H1 (cell line): ENCODE measurements at regions not wholly inside any gene's neighbourhood (a gene's known extent, or its start where the extent isn't known, plus 50 kb on each side); places are given as distances from the start of the nearest gene placed in this dataset.

Experiments used
- CTCF ChIA-PET: fragments of 300-600 bp; sonication (Branson Sonifier 250); formaldehyde crosslinking; loops from one replicate; lab custom pipeline; 2021; ENCODE audit not compliant: partially characterized antibody; lab: Charles Lee
- POLR2A ChIA-PET: fragments of 300-600 bp; sonication (Branson Sonifier 250); formaldehyde crosslinking; loops from one replicate; lab custom pipeline; 2021; ENCODE audit warnings: inconsistent platforms; ENCODE audit not compliant: partially characterized antibody; lab: Charles Lee
- DNase-seq, 2 experiments: peaks; one replicate each; pipeline versions ENCODE4 v3.0.0 to v3.0.0-alpha.2; 2010 to 2022; ENCODE audit warnings: low spot score in 2 of 2, low read depth in 1 of 2, mixed read lengths in 1 of 2
- FAIRE-seq: peaks from 2 replicates; lab custom pipeline; 2011; peaks lifted over from hg19 to GRCh38; lab: Jason Lieb, UNC
- H2AFZ ChIP-seq: 2 replicates; pipeline ENCODE4 v1.8.1; 2012; ENCODE audit warnings: low read length, inconsistent platforms
- H2AK5ac ChIP-seq: 2 replicates; pipeline ENCODE4 v1.6.1; 2013; ENCODE audit warnings: low read depth, low read length
- H2BK120ac ChIP-seq: replicated peaks from 2 replicates; pipeline ENCODE3; 2013; ENCODE audit warnings: low read depth, low read length, inconsistent platforms
- H2BK12ac ChIP-seq: 2 replicates; pipeline ENCODE4 v1.6.1; 2013; ENCODE audit warnings: low read depth, low read length
- H2BK15ac ChIP-seq: 2 replicates; pipeline ENCODE4 v1.6.1; 2013; ENCODE audit warnings: low read length
- H2BK20ac ChIP-seq: 2 replicates; pipeline ENCODE4 v1.6.1; 2013; ENCODE audit warnings: low read length
- H2BK5ac ChIP-seq: 2 replicates; pipeline ENCODE4 v1.6.1; 2013; ENCODE audit warnings: low read depth, low read length
- H3K14ac ChIP-seq: 2 replicates; pipeline ENCODE4 v1.6.1; 2013; ENCODE audit warnings: inconsistent platforms; ENCODE audit not compliant: insufficient read length
- H3K18ac ChIP-seq: 2 replicates; pipeline ENCODE4 v1.6.1; 2013; ENCODE audit warnings: low read length; ENCODE audit errors: extremely low read depth
- H3K23ac ChIP-seq: 2 replicates; pipeline ENCODE4 v1.6.1; 2013; ENCODE audit warnings: inconsistent platforms; ENCODE audit not compliant: insufficient read length
- H3K23me2 ChIP-seq: 2 replicates; pipeline ENCODE4 v1.6.1; 2013; ENCODE audit warnings: low read depth, low read length
- H3K27ac ChIP-seq: 2 replicates; pipeline ENCODE4 v1.6.1; 2011; ENCODE audit warnings: low read depth, low read length, inconsistent platforms
- H3K27me3 ChIP-seq, 4 experiments: replicated peaks in 1 of 4; 1 replicate in 1 of 4; 2 replicates in 3 of 4; pipeline versions ENCODE4 v1.6.1 to v1.8.1; 2011 to 2013; ENCODE audit warnings: low read length in 3 of 4, mild to moderate bottlenecking in 3 of 4, inconsistent platforms in 2 of 4, mixed read lengths in 2 of 4, moderate library complexity in 1 of 4; ENCODE audit not compliant: control insufficient read depth in 3 of 4, insufficient read depth in 3 of 4; ENCODE audit errors: extremely low read depth in 1 of 4
- H3K36me3 ChIP-seq, 4 experiments: 2 replicates each; pipeline versions ENCODE4 v1.6.1 to v1.8.1; 2011 to 2013; ENCODE audit warnings: mild to moderate bottlenecking in 4 of 4, low read length in 3 of 4, moderate library complexity in 2 of 4, control low read depth in 1 of 4, inconsistent platforms in 1 of 4; ENCODE audit not compliant: insufficient read depth in 4 of 4, control insufficient read depth in 2 of 4
- H3K4ac ChIP-seq: replicated peaks from 2 replicates; pipeline ENCODE3; 2013; ENCODE audit warnings: low read length, low read depth, mixed read lengths, inconsistent platforms; ENCODE audit not compliant: insufficient read length
- H3K4me1 ChIP-seq, 4 experiments: replicated peaks in 1 of 4; 1 replicate in 1 of 4; 2 replicates in 3 of 4; pipeline versions ENCODE4 v1.6.1 to v1.8.1; 2011 to 2013; ENCODE audit warnings: low read length in 3 of 4, inconsistent platforms in 2 of 4, mixed read lengths in 1 of 4; ENCODE audit not compliant: insufficient read depth in 4 of 4, control insufficient read depth in 3 of 4
- H3K4me2 ChIP-seq, 2 experiments: 2 replicates each; pipeline versions ENCODE4 v1.6.1 to v1.8.1; 2011 to 2013; ENCODE audit warnings: low read depth in 2 of 2, low read length in 2 of 2, control low read depth in 1 of 2, inconsistent platforms in 1 of 2, mild to moderate bottlenecking in 1 of 2; ENCODE audit not compliant: insufficient read depth in 1 of 2
- H3K4me3 ChIP-seq, 4 experiments: fragments of 200-600, 300-600 bp in 1 of 4; sonication (generic), shearing (Covaris generic), sonication (Bioruptor Twin) in 1 of 4; 2 replicates each; pipeline versions ENCODE4 v1.5.1 to v1.8.1; 2011 to 2016; ENCODE audit warnings: low read length in 4 of 4, low read depth in 3 of 4, control low read depth in 2 of 4, inconsistent platforms in 2 of 4, mild to moderate bottlenecking in 2 of 4, mixed read lengths in 1 of 4, moderate library complexity in 1 of 4; ENCODE audit not compliant: insufficient read depth in 2 of 4; ENCODE audit errors: extremely low read depth in 1 of 4
- H3K56ac ChIP-seq: replicated peaks from 2 replicates; pipeline ENCODE3; 2013; ENCODE audit warnings: low read depth, mild to moderate bottlenecking, mixed read lengths, low read length, inconsistent platforms; ENCODE audit not compliant: insufficient read length
- H3K79me1 ChIP-seq: 2 replicates; pipeline ENCODE4 v1.6.1; 2013; ENCODE audit warnings: low read depth, low read length, control low read depth
- H3K79me2 ChIP-seq, 2 experiments: 2 replicates each; pipeline versions ENCODE4 v1.6.1 to v1.8.1; 2012 to 2013; ENCODE audit warnings: low read length in 2 of 2, mild to moderate bottlenecking in 2 of 2, inconsistent platforms in 1 of 2; ENCODE audit not compliant: insufficient read depth in 2 of 2, control insufficient read depth in 1 of 2
- H3K9ac ChIP-seq, 4 experiments: replicated peaks in 1 of 4; 1 replicate in 1 of 4; 2 replicates in 3 of 4; pipeline versions ENCODE4 v1.6.1 to v1.8.1; 2011 to 2013; ENCODE audit warnings: low read depth in 3 of 4, low read length in 3 of 4, control low read depth in 2 of 4, mild to moderate bottlenecking in 2 of 4, moderate library complexity in 2 of 4, inconsistent platforms in 1 of 4; ENCODE audit errors: extremely low read depth in 1 of 4
- H3K9me3 ChIP-seq, 2 experiments: 2 replicates each; pipeline versions ENCODE4 v1.6.1 to v1.8.1; 2012 to 2013; ENCODE audit warnings: mild to moderate bottlenecking in 2 of 2, moderate library complexity in 2 of 2, control low read depth in 1 of 2, inconsistent platforms in 1 of 2, low read depth in 1 of 2, low read length in 1 of 2, mixed read lengths in 1 of 2; ENCODE audit not compliant: insufficient read depth in 2 of 2
- H4K20me1 ChIP-seq, 2 experiments: replicated peaks in 1 of 2; 2 replicates each; pipeline versions ENCODE3 to v1.8.1; 2011 to 2013; ENCODE audit warnings: inconsistent platforms in 2 of 2, low read length in 2 of 2, mild to moderate bottlenecking in 1 of 2; ENCODE audit not compliant: insufficient read depth in 2 of 2, control insufficient read depth in 1 of 2
- H4K5ac ChIP-seq: 2 replicates; pipeline ENCODE4 v1.6.1; 2013; ENCODE audit warnings: low read length, low read depth, mixed read lengths, inconsistent platforms; ENCODE audit not compliant: insufficient read length
- H4K8ac ChIP-seq: 2 replicates; pipeline ENCODE4 v1.8.0; 2013; ENCODE audit warnings: mild to moderate bottlenecking, moderate library complexity, low read length, inconsistent platforms; ENCODE audit not compliant: insufficient read depth; ENCODE audit errors: extremely low read depth
- H4K91ac ChIP-seq: replicated peaks from 2 replicates; pipeline ENCODE3; 2013; ENCODE audit warnings: low read length, mixed read lengths, inconsistent platforms; ENCODE audit not compliant: insufficient read length
- CREB1 ChIP-seq: IDR thresholded peaks from 2 replicates; pipeline ENCODE4 v1.6.1; 2012; ENCODE audit warnings: inconsistent platforms
- CTBP2 ChIP-seq: IDR thresholded peaks from 2 replicates; pipeline ENCODE4 v1.7.0; 2011; ENCODE audit warnings: borderline replicate concordance, mild to moderate bottlenecking, moderate library complexity, mixed read lengths, low read length; ENCODE audit not compliant: insufficient read depth, insufficient read length
- E2F6 ChIP-seq: IDR thresholded peaks from 2 replicates; pipeline ENCODE4 v1.6.1; 2012; ENCODE audit warnings: inconsistent platforms
- NANOG ChIP-seq: IDR thresholded peaks from 2 replicates; pipeline ENCODE4 v1.6.1; 2011; ENCODE audit warnings: low read length, low read depth, mild to moderate bottlenecking, inconsistent platforms; ENCODE audit not compliant: insufficient read depth, poor library complexity, severe bottlenecking
- NRF1 ChIP-seq: IDR thresholded peaks from 2 replicates; pipeline ENCODE4 v1.6.1; 2011; ENCODE audit warnings: mild to moderate bottlenecking, low read depth, low read length, improper control_type of control experiment
- PHF8 ChIP-seq: fragments of 200-600 bp; sonication (generic); conservative IDR thresholded peaks from 2 replicates; pipeline ENCODE4 v1.7.1; 2012; ENCODE audit warnings: low read depth, mild to moderate bottlenecking, inconsistent platforms, low read length, moderate library complexity
- RFX5 ChIP-seq: IDR thresholded peaks from 2 replicates; pipeline ENCODE4 v1.6.1; 2011; ENCODE audit warnings: low read depth, low read length, improper control_type of control experiment, borderline replicate concordance
- RNF2 ChIP-seq: fragments of 200-900, 300-1000 bp; sonication (generic); IDR thresholded peaks from 2 replicates; pipeline ENCODE4 v1.7.1; 2016; ENCODE audit warnings: borderline replicate concordance, low read depth, mild to moderate bottlenecking, antibody characterized with exemption, low read length; ENCODE audit not compliant: poor library complexity, severe bottlenecking; ENCODE audit errors: missing control alignments
- SIX5 ChIP-seq: IDR thresholded peaks from 2 replicates; pipeline ENCODE4 v1.6.1; 2011; ENCODE audit warnings: mild to moderate bottlenecking, low read depth, low read length
- SRF ChIP-seq: IDR thresholded peaks from 2 replicates; pipeline ENCODE4 v1.6.1; 2011; ENCODE audit warnings: mild to moderate bottlenecking, low read depth, low read length, moderate library complexity
- TCF12 ChIP-seq: IDR thresholded peaks from 2 replicates; pipeline ENCODE4 v1.6.1; 2011; ENCODE audit warnings: low read depth, mild to moderate bottlenecking, low read length
- WGBS, 2 experiments: shearing (Covaris generic) in 1 of 2; methylation state at CpG; one replicate each; pipeline versions ENCODE4 v1.1.6 to v1.1.7; 2013 to 2015; ENCODE audit warnings: low lambda C conversion rate in 2 of 2, mixed read lengths in 2 of 2, inconsistent platforms in 1 of 2, low coverage in 1 of 2, missing lambda C conversion rate in 1 of 2; ENCODE audit not compliant: insufficient replicate concordance in 2 of 2, insufficient coverage in 1 of 2, insufficient read length in 1 of 2; ENCODE audit errors: extremely low coverage in 1 of 2, missing lambda C conversion rate in 1 of 2; 5-methylcytosine and 5-hydroxymethylcytosine counted together

- FAIRE-seq: no peak
- TF ChIP-seq SRF (no peak), RFX5 (no peak), E2F6 (no peak), RNF2 (no peak), PHF8 (no peak), SIX5 (no peak), CTBP2 (no peak), CREB1 (no peak), TCF12 (no peak), NANOG (no peak), NRF1 (no peak)
- CTCF ChIA-PET: interaction anchor here (0.6 kb wide), 1 partner anchor 20 kb away, joined by 3 read pairs; no protein-coding TSS in a partner anchor
Measured at GRCh38 chrY:7687086-7687485, 775.5 kb upstream of the AMELY start.

More at GRCh38 chrY:7687086-7687485, 775.5 kb upstream of the AMELY start:
- no peak overlapping the region for H2AK5ac ChIP-seq
- POLR2A ChIA-PET: no interaction called here
- H3K14ac ChIP-seq: no peak overlapping the region
- no peak overlapping the region for H2BK12ac ChIP-seq
- no peak overlapping the region for H4K8ac ChIP-seq
- H4K91ac ChIP-seq: no peak overlapping the region
- H2AFZ ChIP-seq: no peak overlapping the region
- H3K56ac ChIP-seq: no peak overlapping the region
- no peak overlapping the region for H3K4ac ChIP-seq
- no peak overlapping the region for H3K23ac ChIP-seq
- H3K27ac ChIP-seq: no peak overlapping the region
- H3K9me3 ChIP-seq: peaks cover 0 to 3% of the 10 kb centered on the region in 2 experiments; a peak in 1 of 4 replicates
- no peak for DNase-seq
- no peaks in the 10 kb centered on the region for H3K23me2 ChIP-seq
- no peak overlapping the region for H3K18ac ChIP-seq
- no peak overlapping the region for H3K9ac ChIP-seq
- no peaks in the 10 kb centered on the region for H3K79me2 ChIP-seq
- no peak overlapping the region for H2BK5ac ChIP-seq
- H2BK15ac ChIP-seq: no peak overlapping the region
- no peaks in the 10 kb centered on the region for H3K36me3 ChIP-seq
- no peak overlapping the region for H2BK120ac ChIP-seq
- H3K4me1 ChIP-seq: no peaks in the 10 kb centered on the region
- no peak overlapping the region for H4K5ac ChIP-seq
- H3K79me1 ChIP-seq: no peaks in the 10 kb centered on the region
- no peak overlapping the region for H2BK20ac ChIP-seq
- WGBS, 2 experiments: 68% methylated on average over 3 of the region's 3 CpGs; no CpG with 5 or more reads in 1 of the 2 experiments
- no peaks in the 10 kb centered on the region for H3K27me3 ChIP-seq
- no peak overlapping the region for H3K4me3 ChIP-seq
- no peaks in the 10 kb centered on the region for H4K20me1 ChIP-seq
- no peak overlapping the region for H3K4me2 ChIP-seq
